ENCODE measurements at regions not wholly inside any gene's neighbourhood (a gene's known extent, or its start where the extent isn't known, plus 50 kb on each side); places are given as distances from the start of the nearest gene placed in this dataset.

DNA sequence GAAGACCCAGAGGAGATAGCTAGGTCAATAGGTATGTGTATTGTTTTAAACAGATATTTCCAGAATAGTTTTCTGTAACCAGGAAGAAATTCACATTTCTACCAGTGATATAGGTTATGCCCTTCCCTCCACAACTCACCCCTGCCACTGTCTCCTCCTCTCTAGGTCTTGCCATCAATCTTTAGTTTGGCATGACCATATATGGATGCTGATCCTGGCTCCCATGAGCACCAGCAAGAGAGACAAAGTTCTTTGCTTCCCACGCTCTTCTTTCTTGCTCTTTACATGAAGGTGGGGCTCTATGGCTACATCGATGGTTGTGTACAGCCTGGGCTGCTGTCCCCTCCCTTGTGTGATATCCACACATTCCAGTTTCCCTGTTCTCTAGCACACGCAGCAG, 459.4 kb upstream of the ID4 start:
- no peak for TF ChIP-seq POLR2A (IDR thresholded peaks at IDR 0.05; ENCODE audit: control extremely low read depth in 1 of 2, low read depth in 2 of 2, low read length in 2 of 2)
- TF ChIP-seq, protein P1, sequence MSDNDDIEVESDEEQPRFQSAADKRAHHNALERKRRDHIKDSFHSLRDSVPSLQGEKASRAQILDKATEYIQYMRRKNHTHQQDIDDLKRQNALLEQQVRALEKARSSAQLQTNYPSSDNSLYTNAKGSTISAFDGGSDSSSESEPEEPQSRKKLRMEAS (IDR thresholded peaks at IDR 0.05), result no peak
- TF ChIP-seq, protein P2, sequence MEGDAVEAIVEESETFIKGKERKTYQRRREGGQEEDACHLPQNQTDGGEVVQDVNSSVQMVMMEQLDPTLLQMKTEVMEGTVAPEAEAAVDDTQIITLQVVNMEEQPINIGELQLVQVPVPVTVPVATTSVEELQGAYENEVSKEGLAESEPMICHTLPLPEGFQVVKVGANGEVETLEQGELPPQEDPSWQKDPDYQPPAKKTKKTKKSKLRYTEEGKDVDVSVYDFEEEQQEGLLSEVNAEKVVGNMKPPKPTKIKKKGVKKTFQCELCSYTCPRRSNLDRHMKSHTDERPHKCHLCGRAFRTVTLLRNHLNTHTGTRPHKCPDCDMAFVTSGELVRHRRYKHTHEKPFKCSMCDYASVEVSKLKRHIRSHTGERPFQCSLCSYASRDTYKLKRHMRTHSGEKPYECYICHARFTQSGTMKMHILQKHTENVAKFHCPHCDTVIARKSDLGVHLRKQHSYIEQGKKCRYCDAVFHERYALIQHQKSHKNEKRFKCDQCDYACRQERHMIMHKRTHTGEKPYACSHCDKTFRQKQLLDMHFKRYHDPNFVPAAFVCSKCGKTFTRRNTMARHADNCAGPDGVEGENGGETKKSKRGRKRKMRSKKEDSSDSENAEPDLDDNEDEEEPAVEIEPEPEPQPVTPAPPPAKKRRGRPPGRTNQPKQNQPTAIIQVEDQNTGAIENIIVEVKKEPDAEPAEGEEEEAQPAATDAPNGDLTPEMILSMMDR (IDR thresholded peaks at IDR 0.05; ENCODE audit: control extremely low read depth in 1 of 3, insufficient read depth in 1 of 3, low read depth in 1 of 3, low read length in 3 of 3), result no peak

Measured in H1 (cell line).